ENCODE measurements at regions not wholly inside any gene's neighbourhood (a gene's known extent, or its start where the extent isn't known, plus 50 kb on each side); places are given as distances from the start of the nearest gene placed in this dataset.

DNA sequence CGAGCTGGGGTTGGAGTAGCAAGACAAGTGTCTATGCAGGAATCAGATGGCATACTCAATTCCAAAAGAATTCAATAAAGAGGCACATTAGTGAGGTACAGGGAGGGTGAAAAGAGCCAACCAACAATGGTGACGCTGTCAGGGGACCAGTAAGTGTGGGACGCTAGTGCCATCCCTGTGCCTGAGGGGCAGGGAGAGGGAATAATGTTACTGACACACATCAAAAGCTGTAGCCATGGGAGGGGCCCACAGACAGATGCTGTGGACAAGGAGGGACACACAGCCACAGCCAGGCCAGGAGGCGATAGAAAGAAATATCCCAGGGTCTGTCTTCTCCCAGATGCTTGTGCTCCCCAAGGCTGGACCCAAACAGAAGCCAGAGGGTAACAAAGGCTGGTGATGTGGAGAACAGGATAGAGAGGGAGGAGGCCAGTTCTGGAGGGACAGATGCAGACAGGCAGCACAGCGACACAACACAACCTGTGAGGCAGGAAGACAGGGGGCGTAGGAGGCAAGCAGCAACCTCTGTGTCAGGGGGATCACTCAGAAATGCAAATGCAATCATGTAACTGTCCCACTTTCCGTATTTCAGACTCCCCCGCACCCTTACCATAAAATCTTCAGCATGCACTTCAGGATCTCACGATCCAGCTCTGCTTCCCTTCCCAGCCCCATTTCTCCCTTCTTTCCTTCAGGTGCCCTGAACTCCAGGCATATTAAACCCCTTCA lies 240.5 kb upstream of the FZD8 start:
- Histone ChIP-seq H3K36me3 (ENCODE audit: control insufficient read depth, insufficient read depth, low read length) (no peaks in the 10 kb centered on the region), H3K4me1 (ENCODE audit: control insufficient read depth, insufficient read depth, low read length) (peaks cover 3% of the 10 kb centered on the region), H2AK9ac (replicated peaks; ENCODE audit: low read depth, low read length, poor library complexity) (no peak overlapping the region), H4K91ac (ENCODE audit: insufficient read depth, low read depth, low read length) (no peak overlapping the region), H4K20me1 (ENCODE audit: insufficient read depth, low read length) (no peaks in the 10 kb centered on the region), H2BK20ac (ENCODE audit: low read depth, low read length) (no peak overlapping the region), H3K4me3 (ENCODE audit: insufficient read depth, low read depth, low read length) (no peak overlapping the region), H3K56ac (ENCODE audit: extremely low read depth, insufficient read depth, low read length) (no peak overlapping the region), H2AFZ (replicated peaks; ENCODE audit: low read length, poor library complexity) (no peak overlapping the region), H3K9me3 (ENCODE audit: control insufficient read depth, insufficient read depth, low read length) (no peaks in the 10 kb centered on the region), H3K27ac (ENCODE audit: insufficient read depth, low read length) (no peak overlapping the region), H4K5ac (ENCODE audit: low read depth, low read length) (no peak overlapping the region), H3K9ac (ENCODE audit: low read depth, low read length) (no peak overlapping the region), H2BK120ac (ENCODE audit: low read depth, low read length) (no peak overlapping the region), H3K79me1 (ENCODE audit: low read depth in 1 of 2, low read length in 2 of 2) (no peaks in the 10 kb centered on the region), H2BK15ac (ENCODE audit: low read depth, low read length) (no peak overlapping the region; the same call in 2 of the 3 replicates), H3K14ac (replicated peaks; ENCODE audit: low read depth, low read length) (no peak overlapping the region), H3K9me1 (ENCODE audit: insufficient read depth, low read length) (no peaks in the 10 kb centered on the region), H3K18ac (ENCODE audit: low read depth, low read length) (no peak overlapping the region), H4K8ac (ENCODE audit: low read depth in 2 of 2, low read length in 2 of 2) (no peak overlapping the region), H3K4ac (ENCODE audit: low read depth, low read length) (no peak overlapping the region), H3K4me2 (ENCODE audit: low read depth, low read length) (no peak overlapping the region), H2AK5ac (ENCODE audit: low read depth, low read length) (no peak overlapping the region), H3K23ac (ENCODE audit: low read depth, low read length) (no peak overlapping the region), H2BK5ac (ENCODE audit: low read depth, low read length, poor library complexity, severe bottlenecking) (no peak overlapping the region), H3K27me3 (ENCODE audit: control insufficient read depth, insufficient read depth, low read length) (peaks cover 4% of the 10 kb centered on the region; the same call in 1 of the 2 replicates)
- WGBS, 2 experiments (ENCODE audit: extremely low coverage in 2 of 2, insufficient read length in 1 of 2), result 91% methylated on average over 3 of the region's 9 CpGs; no CpG with 5 or more reads in 1 of the 2 experiments
- dilution Hi-C loops (cut with HindIII; ENCODE audit: low sequenced_read_pairs, unreplicated experiment) (no loop called here), intact Hi-C loops (cut with micrococcal nuclease) (no loop called here), in situ Hi-C loops (cut with MboI; ENCODE audit: low sequenced_read_pairs) (no loop called here)
- BruUV-seq (replicated peaks), result no TSS peak
- no peak for ATAC-seq (ENCODE audit: low read depth)
- DNase-seq, result no peak
- CTCF ChIA-PET, result no interaction called here
- POLR2A ChIA-PET (ENCODE audit: unreplicated experiment), result no interaction called here
- no peak for TF ChIP-seq RFX5 (IDR thresholded peaks at IDR 0.05; ENCODE audit: low read depth, low read length)
- no peak for TF ChIP-seq RCOR1 (IDR thresholded peaks at IDR 0.05; ENCODE audit: insufficient replicate concordance, low read length)
- TF ChIP-seq, protein P1, sequence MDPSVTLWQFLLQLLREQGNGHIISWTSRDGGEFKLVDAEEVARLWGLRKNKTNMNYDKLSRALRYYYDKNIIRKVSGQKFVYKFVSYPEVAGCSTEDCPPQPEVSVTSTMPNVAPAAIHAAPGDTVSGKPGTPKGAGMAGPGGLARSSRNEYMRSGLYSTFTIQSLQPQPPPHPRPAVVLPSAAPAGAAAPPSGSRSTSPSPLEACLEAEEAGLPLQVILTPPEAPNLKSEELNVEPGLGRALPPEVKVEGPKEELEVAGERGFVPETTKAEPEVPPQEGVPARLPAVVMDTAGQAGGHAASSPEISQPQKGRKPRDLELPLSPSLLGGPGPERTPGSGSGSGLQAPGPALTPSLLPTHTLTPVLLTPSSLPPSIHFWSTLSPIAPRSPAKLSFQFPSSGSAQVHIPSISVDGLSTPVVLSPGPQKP (IDR thresholded peaks at IDR 0.05; ENCODE audit: borderline replicate concordance, low read depth, low read length), result no peak
- TF ChIP-seq MXI1 (IDR thresholded peaks at IDR 0.05; ENCODE audit: borderline replicate concordance, low read depth, low read length), result no peak
- no peak for TF ChIP-seq SMC3 (IDR thresholded peaks at IDR 0.05; ENCODE audit: low read depth, low read length)
- TF ChIP-seq, protein P2, sequence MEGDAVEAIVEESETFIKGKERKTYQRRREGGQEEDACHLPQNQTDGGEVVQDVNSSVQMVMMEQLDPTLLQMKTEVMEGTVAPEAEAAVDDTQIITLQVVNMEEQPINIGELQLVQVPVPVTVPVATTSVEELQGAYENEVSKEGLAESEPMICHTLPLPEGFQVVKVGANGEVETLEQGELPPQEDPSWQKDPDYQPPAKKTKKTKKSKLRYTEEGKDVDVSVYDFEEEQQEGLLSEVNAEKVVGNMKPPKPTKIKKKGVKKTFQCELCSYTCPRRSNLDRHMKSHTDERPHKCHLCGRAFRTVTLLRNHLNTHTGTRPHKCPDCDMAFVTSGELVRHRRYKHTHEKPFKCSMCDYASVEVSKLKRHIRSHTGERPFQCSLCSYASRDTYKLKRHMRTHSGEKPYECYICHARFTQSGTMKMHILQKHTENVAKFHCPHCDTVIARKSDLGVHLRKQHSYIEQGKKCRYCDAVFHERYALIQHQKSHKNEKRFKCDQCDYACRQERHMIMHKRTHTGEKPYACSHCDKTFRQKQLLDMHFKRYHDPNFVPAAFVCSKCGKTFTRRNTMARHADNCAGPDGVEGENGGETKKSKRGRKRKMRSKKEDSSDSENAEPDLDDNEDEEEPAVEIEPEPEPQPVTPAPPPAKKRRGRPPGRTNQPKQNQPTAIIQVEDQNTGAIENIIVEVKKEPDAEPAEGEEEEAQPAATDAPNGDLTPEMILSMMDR (conservative IDR thresholded peaks at IDR 0.05; ENCODE audit: low read depth, low read length), result 0 out of 2 replicates have a peak, but pooled peaks have one; percentile 2

Measured in IMR-90 (cell line).